Testis (tissue), 2 donors: ENCODE measurements at regions not wholly inside any gene's neighbourhood (a gene's known extent, or its start where the extent isn't known, plus 50 kb on each side); places are given as distances from the start of the nearest gene placed in this dataset.

Source experiments
- DNase-seq: peaks from one replicate; pipeline ENCODE4 v3.0.0-alpha.2; 2019
- H3K27ac ChIP-seq, 2 donors: fragments of 200-600 bp; sonication (generic); one replicate each; pipeline ENCODE4 v1.5.1; 2019
- H3K27me3 ChIP-seq: fragments of 200-600 bp; sonication (generic); one replicate; pipeline ENCODE4 v1.5.1; 2019
- H3K36me3 ChIP-seq: fragments of 200-600 bp; sonication (generic); one replicate; pipeline ENCODE4 v1.5.1; 2017; ENCODE audit warnings: low read depth; ENCODE audit errors: missing control alignments
- H3K4me1 ChIP-seq: fragments of 200-600 bp; sonication (generic); one replicate; pipeline ENCODE4 v1.5.1; 2019
- H3K4me3 ChIP-seq, 2 donors: fragments of 200-600 bp; sonication (generic); one replicate each; pipeline ENCODE4 v1.5.1; 2017 to 2019
- H3K9me3 ChIP-seq: fragments of 200-600 bp; sonication (generic); one replicate; pipeline ENCODE4 v1.5.1; 2017
- POLR2A ChIP-seq: fragments of 450-650 bp; IDR thresholded peaks from one replicate; pipeline ENCODE4 v1.6.1; 2017; ENCODE audit warnings: antibody characterized with exemption, mild to moderate bottlenecking, moderate library complexity
- WGBS, 2 donors: methylation state at CpG; one replicate each; pipeline ENCODE4 v1.1.5; 2018; 5-methylcytosine and 5-hydroxymethylcytosine counted together
- intact Hi-C: fragments of 100-400 bp; cut with DNase I; formaldehyde crosslinking; loops from one replicate; pipeline ENCODE4 v1.15.1; 2023; ENCODE audit warnings: low total_unique reads
- TF ChIP-seq, protein P1 (sequence below), 3 experiments: fragments of 450-650 bp in 2 of 3; fragments of 200-600 bp in 1 of 3; sonication (generic) in 1 of 3; IDR thresholded peaks; one replicate each; pipeline ENCODE4 v1.5.1; 2016 to 2019; ENCODE audit warnings: antibody characterized with exemption in 3 of 3, mild to moderate bottlenecking in 2 of 3, moderate library complexity in 1 of 3

DNA sequence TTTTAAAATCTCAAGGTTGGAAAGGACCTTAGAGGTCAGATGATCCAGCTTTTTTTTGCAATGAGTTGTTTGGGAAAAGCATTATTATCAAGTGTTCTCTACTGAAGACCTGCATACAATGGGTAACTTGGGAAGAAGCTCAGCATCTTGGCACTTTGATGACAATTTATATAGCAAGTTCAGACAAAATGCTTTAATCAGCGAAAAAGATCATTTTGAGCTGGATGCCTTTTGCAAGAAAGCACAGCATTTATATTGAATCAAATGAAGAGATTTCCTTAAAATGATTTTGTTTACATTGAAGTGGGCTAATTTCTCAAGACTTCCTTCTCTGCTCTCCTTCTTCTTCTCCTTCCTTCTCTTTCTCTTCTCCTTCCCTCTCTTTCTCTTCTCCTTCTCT lies 796.4 kb upstream of the CDH2 start:
- Histone ChIP-seq H3K4me1 (no peaks in the 10 kb centered on the region), H3K27me3 (no peaks in the 10 kb centered on the region), H3K36me3 (no peaks in the 10 kb centered on the region), H3K27ac (no peak overlapping the region), H3K4me3 (no peak overlapping the region), H3K9me3 (no peaks in the 10 kb centered on the region)
- 86 to 98% methylated on average over 1 of the region's 1 CpG for WGBS, 2 donors
- TF ChIP-seq, protein P1, sequence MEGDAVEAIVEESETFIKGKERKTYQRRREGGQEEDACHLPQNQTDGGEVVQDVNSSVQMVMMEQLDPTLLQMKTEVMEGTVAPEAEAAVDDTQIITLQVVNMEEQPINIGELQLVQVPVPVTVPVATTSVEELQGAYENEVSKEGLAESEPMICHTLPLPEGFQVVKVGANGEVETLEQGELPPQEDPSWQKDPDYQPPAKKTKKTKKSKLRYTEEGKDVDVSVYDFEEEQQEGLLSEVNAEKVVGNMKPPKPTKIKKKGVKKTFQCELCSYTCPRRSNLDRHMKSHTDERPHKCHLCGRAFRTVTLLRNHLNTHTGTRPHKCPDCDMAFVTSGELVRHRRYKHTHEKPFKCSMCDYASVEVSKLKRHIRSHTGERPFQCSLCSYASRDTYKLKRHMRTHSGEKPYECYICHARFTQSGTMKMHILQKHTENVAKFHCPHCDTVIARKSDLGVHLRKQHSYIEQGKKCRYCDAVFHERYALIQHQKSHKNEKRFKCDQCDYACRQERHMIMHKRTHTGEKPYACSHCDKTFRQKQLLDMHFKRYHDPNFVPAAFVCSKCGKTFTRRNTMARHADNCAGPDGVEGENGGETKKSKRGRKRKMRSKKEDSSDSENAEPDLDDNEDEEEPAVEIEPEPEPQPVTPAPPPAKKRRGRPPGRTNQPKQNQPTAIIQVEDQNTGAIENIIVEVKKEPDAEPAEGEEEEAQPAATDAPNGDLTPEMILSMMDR (IDR thresholded peaks at IDR 0.05) = no peak
- no peak for TF ChIP-seq POLR2A
- DNase-seq = no peak
- intact Hi-C loops = no loop called here

DNA sequence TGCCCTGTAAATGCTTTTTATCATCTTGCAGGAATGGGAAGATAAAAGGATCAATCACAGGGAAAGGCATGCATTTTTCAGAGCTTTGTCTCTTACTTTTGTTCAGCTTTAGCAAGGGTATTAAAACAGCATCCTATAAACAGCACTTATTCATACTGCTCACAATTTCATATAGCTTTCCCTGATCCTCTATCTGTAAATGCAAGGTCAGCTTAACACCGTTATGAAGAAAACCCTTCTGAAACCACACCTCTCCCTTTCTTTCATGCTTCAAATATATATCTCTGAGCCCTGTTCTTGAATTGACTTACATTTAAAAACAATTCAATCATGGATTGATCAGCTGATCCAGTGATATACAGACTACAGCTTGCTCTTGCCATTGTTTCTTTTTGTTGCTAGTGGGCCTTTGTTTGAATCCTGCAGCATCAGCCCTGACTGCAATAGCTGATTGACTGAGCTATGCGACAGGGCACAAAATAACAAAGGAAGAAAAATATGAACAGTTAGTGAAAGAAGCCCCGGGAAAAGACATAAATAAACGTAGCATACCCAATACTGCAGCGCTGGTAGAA lies 795.5 kb upstream of the CDH2 start:
- H3K9me3 ChIP-seq = no peaks in the 10 kb centered on the region
- WGBS, 2 donors = 65% methylated on average over 5 of the region's 5 CpGs
- TF ChIP-seq POLR2A = no peak
- TF ChIP-seq, protein P1 (IDR thresholded peaks at IDR 0.05) = no peak
- H3K4me1 ChIP-seq = no peaks in the 10 kb centered on the region
- H3K27ac ChIP-seq = no peak overlapping the region
- no peak for DNase-seq
- intact Hi-C loops = no loop called here
- H3K27me3 ChIP-seq = no peaks in the 10 kb centered on the region
- no peaks in the 10 kb centered on the region for H3K36me3 ChIP-seq
- H3K4me3 ChIP-seq = no peak overlapping the region

DNA sequence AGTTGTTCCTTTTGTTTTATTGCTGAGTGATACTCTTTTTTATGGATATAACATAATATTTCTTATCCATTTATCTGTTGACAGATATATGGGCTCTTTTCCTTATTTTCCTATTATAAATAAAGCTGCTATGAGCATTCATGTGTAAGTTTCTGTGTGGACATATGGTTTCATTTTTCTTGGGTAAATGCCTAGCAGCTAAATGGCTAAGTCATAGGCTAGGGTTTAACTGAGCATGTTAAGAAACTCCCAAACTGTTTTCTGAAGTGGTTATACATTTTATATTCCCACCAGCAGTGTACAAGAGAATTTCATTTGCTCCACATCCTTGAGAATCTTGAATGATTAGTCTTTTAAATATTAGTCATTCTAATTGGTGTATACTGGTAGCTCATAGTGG lies 786.6 kb upstream of the CDH2 start:
- no peaks in the 10 kb centered on the region for H3K36me3 ChIP-seq
- DNase-seq = no peak
- no peaks in the 10 kb centered on the region for H3K9me3 ChIP-seq
- TF ChIP-seq POLR2A = no peak
- TF ChIP-seq, protein P1 (IDR thresholded peaks at IDR 0.05) = no peak
- H3K4me1 ChIP-seq = no peaks in the 10 kb centered on the region
- H3K27me3 ChIP-seq = no peaks in the 10 kb centered on the region
- H3K27ac ChIP-seq = no peak overlapping the region
- H3K4me3 ChIP-seq = no peak overlapping the region
- intact Hi-C loops = no loop called here

DNA sequence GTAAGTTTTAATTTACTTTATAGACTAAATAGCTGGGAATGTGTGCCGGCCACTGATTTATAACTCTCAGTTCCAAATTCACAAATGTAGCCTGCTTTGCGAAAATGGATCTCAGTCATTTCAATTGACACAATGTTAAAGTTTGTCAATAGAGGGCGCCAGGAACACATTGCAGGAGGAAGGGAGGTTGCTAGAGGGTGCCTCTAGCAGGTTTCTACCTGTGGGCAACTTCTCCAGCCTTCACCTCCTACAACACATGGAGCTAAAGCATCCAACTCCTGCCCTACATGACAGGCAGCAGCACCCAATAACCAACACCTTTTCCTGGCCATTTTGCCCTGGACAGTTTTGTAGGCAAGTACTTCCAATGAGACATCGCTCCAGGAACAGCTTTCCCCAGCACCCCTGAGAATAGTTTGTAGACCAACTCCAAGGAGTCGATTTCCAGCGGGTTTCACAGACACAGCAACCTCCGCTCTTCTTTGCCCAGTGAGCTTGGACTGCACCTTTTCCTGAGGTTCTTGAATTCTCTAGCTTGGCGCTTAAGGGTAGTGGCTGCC lies 784.8 kb upstream of the CDH2 start:
- Histone ChIP-seq H3K36me3 (no peaks in the 10 kb centered on the region), H3K9me3 (no peaks in the 10 kb centered on the region), H3K4me3 (no peak overlapping the region), H3K27ac (no peak overlapping the region), H3K4me1 (no peaks in the 10 kb centered on the region), H3K27me3 (no peaks in the 10 kb centered on the region)
- TF ChIP-seq, protein P1 (IDR thresholded peaks at IDR 0.05) = peak in 1 of 3 experiments; percentile 5
- TF ChIP-seq POLR2A = no peak
- intact Hi-C loops = no loop called here
- WGBS, 2 donors = 47 to 55% methylated on average over 8 of the region's 8 CpGs
- DNase-seq = peak; percentile 17

DNA sequence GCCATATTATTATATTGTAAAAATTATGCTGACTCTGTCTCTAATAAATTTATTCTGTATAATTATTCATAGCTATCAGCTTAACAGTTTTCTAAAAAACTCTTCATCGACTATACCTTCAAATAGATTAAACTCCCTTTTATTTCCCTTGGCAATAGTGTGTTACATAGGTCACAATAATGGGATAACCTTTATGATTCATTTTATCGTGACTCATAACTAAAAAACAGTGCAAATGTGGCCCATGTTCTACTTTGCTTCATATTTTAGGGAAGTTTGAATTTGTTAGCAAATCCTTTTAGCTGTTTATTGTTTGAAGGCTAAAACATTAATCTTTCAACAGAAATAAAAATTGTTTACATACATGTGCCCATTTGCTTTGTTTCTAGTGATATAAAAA lies 783.2 kb upstream of the CDH2 start:
- Histone ChIP-seq H3K36me3 (no peaks in the 10 kb centered on the region), H3K4me3 (no peak overlapping the region), H3K27ac (no peak overlapping the region), H3K27me3 (no peaks in the 10 kb centered on the region), H3K9me3 (no peaks in the 10 kb centered on the region), H3K4me1 (no peaks in the 10 kb centered on the region)
- no peak for TF ChIP-seq POLR2A
- TF ChIP-seq, protein P1 (IDR thresholded peaks at IDR 0.05) = no peak
- no peak for DNase-seq
- WGBS, 2 donors = 43 to 60% methylated on average over 2 of the region's 2 CpGs
- intact Hi-C loops = no loop called here
